Erythroblast (primary cell): ENCODE measurements at regions not wholly inside any gene's neighbourhood (a gene's known extent, or its start where the extent isn't known, plus 50 kb on each side); places are given as distances from the start of the nearest gene placed in this dataset.

Source experiments
- GATA1 ChIP-seq: IDR thresholded peaks from 2 replicates; pipeline ENCODE4 v1.6.1; 2011; ENCODE audit warnings: low read depth, mild to moderate bottlenecking, control low read depth, low read length, moderate library complexity
- POLR2A ChIP-seq: IDR thresholded peaks from 2 replicates; pipeline ENCODE4 v1.6.1; 2011; ENCODE audit warnings: mild to moderate bottlenecking, low read length

DNA sequence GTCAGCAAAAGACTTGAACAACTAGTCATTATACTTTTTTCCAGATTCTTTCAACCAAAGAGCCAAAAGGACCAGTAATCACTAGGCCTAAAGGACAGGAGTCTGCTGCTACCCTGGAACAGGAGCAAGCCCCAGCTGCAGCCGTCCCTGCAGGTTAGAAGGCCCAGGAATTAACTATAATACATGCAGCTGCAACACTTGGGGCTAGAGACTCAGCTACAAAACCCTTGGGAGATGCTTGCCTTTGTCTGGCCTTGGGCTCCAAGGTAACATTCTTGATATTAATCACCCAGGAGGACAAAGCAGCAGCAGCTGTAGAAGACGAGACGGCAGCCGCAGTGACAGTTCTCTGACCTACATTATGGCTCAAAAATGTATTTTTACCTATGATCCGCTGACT is 841.2 kb upstream of the ADGRL4 start:
- TF ChIP-seq POLR2A (no peak), GATA1 (no peak)
